Glutamatergic neuron (in vitro differentiated cells): ENCODE measurements at regions not wholly inside any gene's neighbourhood (a gene's known extent, or its start where the extent isn't known, plus 50 kb on each side); places are given as distances from the start of the nearest gene placed in this dataset.

Source experiments
- DNase-seq: peaks from one replicate; pipeline ENCODE4 v3.0.0; 2022
- H3K27ac Mint-ChIP-seq: one replicate; pipeline ENCODE4 v1.8.0; 2020; ENCODE audit warnings: mild to moderate bottlenecking, mixed read lengths, inconsistent platforms; ENCODE audit not compliant: unreplicated experiment
- H3K27me3 Mint-ChIP-seq: one replicate; pipeline ENCODE4 v1.8.0; 2020; ENCODE audit warnings: mild to moderate bottlenecking, moderate library complexity, mixed read lengths, inconsistent platforms; ENCODE audit not compliant: unreplicated experiment
- H3K36me3 Mint-ChIP-seq: one replicate; pipeline ENCODE4 v1.8.0; 2020; ENCODE audit warnings: mild to moderate bottlenecking, mixed read lengths, inconsistent platforms; ENCODE audit not compliant: unreplicated experiment
- H3K4me1 Mint-ChIP-seq: one replicate; pipeline ENCODE4 v1.8.0; 2020; ENCODE audit warnings: mild to moderate bottlenecking, low read depth, mixed read lengths, inconsistent platforms; ENCODE audit not compliant: unreplicated experiment
- H3K4me3 Mint-ChIP-seq: one replicate; pipeline ENCODE4 v1.8.0; 2020; ENCODE audit warnings: mild to moderate bottlenecking, mixed read lengths, inconsistent platforms; ENCODE audit not compliant: unreplicated experiment
- H3K9me3 Mint-ChIP-seq: one replicate; pipeline ENCODE4 v1.8.0; 2020; ENCODE audit warnings: mild to moderate bottlenecking, moderate library complexity, mixed read lengths, inconsistent platforms; ENCODE audit not compliant: unreplicated experiment
- TF ChIP-seq, protein P1 (sequence below): fragments of 200-600 bp; sonication (generic); IDR thresholded peaks from one replicate; pipeline ENCODE4 v1.5.0; 2021; ENCODE audit not compliant: partially characterized antibody, unreplicated experiment

DNA sequence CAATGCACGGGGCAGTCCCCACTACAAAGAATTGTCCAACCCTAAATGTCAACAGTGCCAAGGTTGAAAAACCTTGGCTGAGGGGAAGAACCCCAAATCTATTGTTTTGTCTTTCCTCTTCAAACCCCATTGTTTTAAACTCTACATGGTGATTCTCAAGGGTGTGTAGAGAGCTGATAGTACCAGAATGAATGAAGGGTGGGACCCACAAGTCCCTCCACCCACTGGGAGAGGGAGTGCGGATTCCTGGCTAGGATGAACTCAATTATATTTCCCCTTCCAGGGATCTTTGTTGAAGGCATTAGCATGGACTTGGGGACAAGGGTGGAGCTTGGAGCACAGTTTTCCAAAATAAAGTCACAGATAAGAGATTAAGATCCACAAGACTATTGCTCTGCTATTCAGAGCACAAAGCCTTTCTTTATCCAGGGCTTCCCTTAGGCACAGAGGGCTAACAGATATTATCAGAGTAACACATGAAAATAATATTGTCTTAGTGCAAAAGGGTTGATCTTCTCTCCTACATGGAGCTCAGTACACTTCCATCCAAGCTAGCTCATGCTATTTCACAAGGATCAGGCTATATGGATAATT lies 755.1 kb upstream of the TBX3 start:
- TF ChIP-seq, protein P1, sequence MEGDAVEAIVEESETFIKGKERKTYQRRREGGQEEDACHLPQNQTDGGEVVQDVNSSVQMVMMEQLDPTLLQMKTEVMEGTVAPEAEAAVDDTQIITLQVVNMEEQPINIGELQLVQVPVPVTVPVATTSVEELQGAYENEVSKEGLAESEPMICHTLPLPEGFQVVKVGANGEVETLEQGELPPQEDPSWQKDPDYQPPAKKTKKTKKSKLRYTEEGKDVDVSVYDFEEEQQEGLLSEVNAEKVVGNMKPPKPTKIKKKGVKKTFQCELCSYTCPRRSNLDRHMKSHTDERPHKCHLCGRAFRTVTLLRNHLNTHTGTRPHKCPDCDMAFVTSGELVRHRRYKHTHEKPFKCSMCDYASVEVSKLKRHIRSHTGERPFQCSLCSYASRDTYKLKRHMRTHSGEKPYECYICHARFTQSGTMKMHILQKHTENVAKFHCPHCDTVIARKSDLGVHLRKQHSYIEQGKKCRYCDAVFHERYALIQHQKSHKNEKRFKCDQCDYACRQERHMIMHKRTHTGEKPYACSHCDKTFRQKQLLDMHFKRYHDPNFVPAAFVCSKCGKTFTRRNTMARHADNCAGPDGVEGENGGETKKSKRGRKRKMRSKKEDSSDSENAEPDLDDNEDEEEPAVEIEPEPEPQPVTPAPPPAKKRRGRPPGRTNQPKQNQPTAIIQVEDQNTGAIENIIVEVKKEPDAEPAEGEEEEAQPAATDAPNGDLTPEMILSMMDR = no peak
- H3K36me3 Mint-ChIP-seq = no peaks in the 10 kb centered on the region
- DNase-seq = no peak
- no peak overlapping the region for H3K4me3 Mint-ChIP-seq
- no peaks in the 10 kb centered on the region for H3K4me1 Mint-ChIP-seq
- H3K9me3 Mint-ChIP-seq = no peaks in the 10 kb centered on the region
- no peak overlapping the region for H3K27ac Mint-ChIP-seq
- H3K27me3 Mint-ChIP-seq = peaks cover 2% of the 10 kb centered on the region

GRCh38 chr12:115438314-115438713 lies 754.3 kb upstream of the TBX3 start:
- Mint-ChIP-seq H3K9me3 (no peaks in the 10 kb centered on the region), H3K27me3 (peaks cover 2% of the 10 kb centered on the region), H3K36me3 (no peaks in the 10 kb centered on the region), H3K4me1 (no peaks in the 10 kb centered on the region), H3K27ac (no peak overlapping the region), H3K4me3 (no peak overlapping the region)
- TF ChIP-seq, protein P1 = no peak
- DNase-seq = no peak

DNA sequence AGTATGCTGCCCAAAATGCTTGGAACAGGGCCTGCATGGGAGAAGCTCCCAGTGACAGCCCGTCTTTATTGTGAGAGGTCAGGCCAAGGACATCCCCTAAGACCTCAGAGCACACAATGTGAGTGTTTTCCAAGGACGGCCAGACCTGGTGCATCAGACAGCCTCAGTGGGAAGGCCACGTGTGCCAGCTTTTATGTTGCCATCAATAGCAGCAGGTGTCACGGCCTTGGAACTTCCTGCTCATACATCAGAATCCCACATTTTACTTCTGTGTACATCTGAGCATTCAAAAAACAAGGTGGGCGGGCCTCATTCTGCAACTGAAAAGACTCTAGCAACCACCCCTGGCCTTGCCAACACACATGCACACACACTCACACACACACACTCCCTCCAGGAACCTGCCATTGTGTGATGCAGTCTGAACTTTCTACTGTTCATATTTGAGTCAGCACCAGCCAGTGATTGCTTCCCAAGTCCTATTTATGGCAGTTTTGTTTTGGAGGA lies 753.1 kb upstream of the TBX3 start:
- Mint-ChIP-seq H3K36me3 (no peaks in the 10 kb centered on the region), H3K27me3 (peaks cover 2% of the 10 kb centered on the region), H3K9me3 (no peaks in the 10 kb centered on the region), H3K4me1 (no peaks in the 10 kb centered on the region), H3K27ac (no peak overlapping the region), H3K4me3 (no peak overlapping the region)
- TF ChIP-seq, protein P1 = no peak
- no peak for DNase-seq

- Mint-ChIP-seq H3K27me3 (peaks cover 2% of the 10 kb centered on the region), H3K9me3 (no peaks in the 10 kb centered on the region), H3K27ac (no peak overlapping the region), H3K4me1 (no peaks in the 10 kb centered on the region), H3K4me3 (no peak overlapping the region), H3K36me3 (no peaks in the 10 kb centered on the region)
- DNase-seq = no peak
- TF ChIP-seq, protein P1 = no peak
These were observed 749.1 kb upstream of the TBX3 start for GRCh38 chr12:115433014-115433634.

DNA sequence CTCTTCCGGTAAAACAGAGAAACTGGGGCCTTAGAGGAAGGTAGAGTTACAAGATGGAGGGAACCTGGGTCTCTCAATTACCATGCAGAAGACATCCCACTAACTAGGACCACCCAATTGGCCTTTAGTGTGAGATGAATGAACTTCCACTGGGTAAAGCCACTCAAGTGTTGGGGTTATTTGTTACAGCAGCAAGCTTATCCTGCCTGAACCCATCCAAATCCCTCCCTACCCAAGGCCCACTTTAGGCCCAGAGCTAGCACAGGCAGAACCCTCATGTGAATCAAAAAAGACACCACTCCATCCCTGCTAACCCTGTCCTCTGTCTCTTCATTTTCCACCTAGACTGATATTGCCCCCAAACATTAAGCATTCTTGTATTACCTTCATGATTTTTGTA lies 746.7 kb upstream of the TBX3 start:
- H3K36me3 Mint-ChIP-seq = peaks cover 5% of the 10 kb centered on the region
- no peak for DNase-seq
- H3K4me1 Mint-ChIP-seq = no peaks in the 10 kb centered on the region
- H3K27me3 Mint-ChIP-seq = peaks cover 2% of the 10 kb centered on the region
- H3K9me3 Mint-ChIP-seq = no peaks in the 10 kb centered on the region
- TF ChIP-seq, protein P1 = no peak
- no peak overlapping the region for H3K27ac Mint-ChIP-seq
- no peak overlapping the region for H3K4me3 Mint-ChIP-seq
